ENCODE measurements at regions not wholly inside any gene's neighbourhood (a gene's known extent, or its start where the extent isn't known, plus 50 kb on each side); places are given as distances from the start of the nearest gene placed in this dataset.

DNA sequence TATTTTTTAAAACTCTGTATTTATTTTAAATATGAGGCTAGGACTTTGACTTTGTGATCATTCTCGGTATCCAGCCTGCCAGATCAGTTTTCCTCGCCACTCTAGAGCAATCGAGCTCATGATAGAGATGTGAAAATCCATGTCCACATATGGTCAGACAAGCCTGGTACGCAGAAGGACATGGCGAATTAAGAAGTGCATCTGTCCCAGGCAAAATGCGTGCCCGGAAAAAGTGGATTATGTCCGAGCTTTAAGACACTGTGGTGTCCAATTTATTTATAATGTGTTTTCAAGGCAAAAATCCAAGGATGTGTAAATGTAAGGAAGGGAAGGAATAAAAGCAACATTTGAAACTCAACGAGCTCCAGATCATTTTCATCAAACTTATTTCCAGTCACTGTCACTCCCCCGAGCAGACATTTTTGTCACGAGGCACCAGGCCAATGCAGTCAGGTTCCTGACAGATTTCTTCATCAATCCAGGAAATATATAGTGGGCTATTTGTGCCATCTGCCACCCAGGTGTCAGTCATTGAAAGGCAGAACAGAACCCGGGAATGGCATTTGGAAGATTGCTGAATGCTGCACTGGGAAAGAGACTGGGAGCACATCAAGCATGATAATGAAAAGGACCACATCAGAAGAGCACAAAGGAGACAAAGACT, 825.7 kb downstream of the SQOR start:
- TF ChIP-seq CTCF (IDR thresholded peaks at IDR 0.05 in 2 of 3, conservative IDR thresholded peaks at IDR 0.05 in 1 of 3; ENCODE audit: borderline replicate concordance in 1 of 3, insufficient read depth in 1 of 3, low read depth in 2 of 3, low read length in 2 of 3) (no peak), SIN3A (IDR thresholded peaks at IDR 0.05; ENCODE audit: low read depth) (no peak), EZH2 (IDR thresholded peaks at IDR 0.05) (no peak), REST (IDR thresholded peaks at IDR 0.05; ENCODE audit: low read depth) (no peak), TCF7L2 (IDR thresholded peaks at IDR 0.05; ENCODE audit: borderline replicate concordance, extremely low read depth, insufficient read depth, insufficient read length) (no peak), ZNF274 (IDR thresholded peaks at IDR 0.05; ENCODE audit: low read depth, low read length) (no peak), JUND (IDR thresholded peaks at IDR 0.05) (no peak), POLR2AphosphoS5 (IDR thresholded peaks at IDR 0.05; ENCODE audit: low read depth, low read length) (no peak)
- TF ChIP-seq, protein P1, sequence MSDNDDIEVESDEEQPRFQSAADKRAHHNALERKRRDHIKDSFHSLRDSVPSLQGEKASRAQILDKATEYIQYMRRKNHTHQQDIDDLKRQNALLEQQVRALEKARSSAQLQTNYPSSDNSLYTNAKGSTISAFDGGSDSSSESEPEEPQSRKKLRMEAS (IDR thresholded peaks at IDR 0.05), result no peak

Data from HCT116 (cell line).